Hematopoietic multipotent progenitor cell (in vitro differentiated cells): ENCODE measurements at regions not wholly inside any gene's neighbourhood (a gene's known extent, or its start where the extent isn't known, plus 50 kb on each side); places are given as distances from the start of the nearest gene placed in this dataset.

Experiments used
- DNase-seq, 3 donors: peaks; one replicate each; pipeline ENCODE4 v3.0.0-alpha.2; 2011 to 2015; ENCODE audit warnings: low read depth in 2 of 3, low spot score in 2 of 3

GRCh38 chr3:116920826-116921610 lies 211.4 kb downstream of the TUSC7 start:
- no peak for DNase-seq

- DNase-seq, result no peak
Observed at GRCh38 chr3:116927918-116928317, 218.3 kb downstream of the TUSC7 start.

- no peak for DNase-seq
Observed at GRCh38 chr3:116929505-116930222, 220.1 kb downstream of the TUSC7 start.

- no peak for DNase-seq
Observed at GRCh38 chr3:116930786-116931185, 221.2 kb downstream of the TUSC7 start.

GRCh38 chr3:116939091-116939490 lies 229.5 kb downstream of the TUSC7 start:
- no peak for DNase-seq

- DNase-seq, result no peak
Observed at GRCh38 chr3:116939550-116939949, 230.0 kb downstream of the TUSC7 start.

GRCh38 chr3:116940719-116941118 lies 231.1 kb downstream of the TUSC7 start:
- DNase-seq, result no peak

GRCh38 chr3:116946376-116946775 lies 236.8 kb downstream of the TUSC7 start:
- DNase-seq, result no peak

- no peak for DNase-seq
Observed at GRCh38 chr3:116947148-116947547, 237.6 kb downstream of the TUSC7 start.

- no peak for DNase-seq
Observed at GRCh38 chr3:116947809-116948208, 238.2 kb downstream of the TUSC7 start.

- DNase-seq, result no peak
Observed at GRCh38 chr3:116950301-116951055, 240.9 kb downstream of the TUSC7 start.

GRCh38 chr3:116951610-116952009 lies 242.0 kb downstream of the TUSC7 start:
- no peak for DNase-seq

GRCh38 chr3:116958291-116958690 lies 248.7 kb downstream of the TUSC7 start:
- no peak for DNase-seq

GRCh38 chr3:116961106-116961505 lies 251.5 kb downstream of the TUSC7 start:
- no peak for DNase-seq

- no peak for DNase-seq
Observed at GRCh38 chr3:116963802-116964201, 254.2 kb downstream of the TUSC7 start.

GRCh38 chr3:116966649-116967048 lies 257.1 kb downstream of the TUSC7 start:
- DNase-seq, result no peak

GRCh38 chr3:116969135-116969534 lies 259.6 kb downstream of the TUSC7 start:
- DNase-seq, result no peak

GRCh38 chr3:116969646-116970045 lies 260.1 kb downstream of the TUSC7 start:
- DNase-seq, result no peak

- DNase-seq, result no peak
Observed at GRCh38 chr3:116971531-116971930, 262.0 kb downstream of the TUSC7 start.

GRCh38 chr3:116974702-116975101 lies 265.1 kb downstream of the TUSC7 start:
- no peak for DNase-seq

- no peak for DNase-seq
Observed at GRCh38 chr3:116977441-116977840, 267.9 kb downstream of the TUSC7 start.
